ENCODE measurements at regions not wholly inside any gene's neighbourhood (a gene's known extent, or its start where the extent isn't known, plus 50 kb on each side); places are given as distances from the start of the nearest gene placed in this dataset.

DNA sequence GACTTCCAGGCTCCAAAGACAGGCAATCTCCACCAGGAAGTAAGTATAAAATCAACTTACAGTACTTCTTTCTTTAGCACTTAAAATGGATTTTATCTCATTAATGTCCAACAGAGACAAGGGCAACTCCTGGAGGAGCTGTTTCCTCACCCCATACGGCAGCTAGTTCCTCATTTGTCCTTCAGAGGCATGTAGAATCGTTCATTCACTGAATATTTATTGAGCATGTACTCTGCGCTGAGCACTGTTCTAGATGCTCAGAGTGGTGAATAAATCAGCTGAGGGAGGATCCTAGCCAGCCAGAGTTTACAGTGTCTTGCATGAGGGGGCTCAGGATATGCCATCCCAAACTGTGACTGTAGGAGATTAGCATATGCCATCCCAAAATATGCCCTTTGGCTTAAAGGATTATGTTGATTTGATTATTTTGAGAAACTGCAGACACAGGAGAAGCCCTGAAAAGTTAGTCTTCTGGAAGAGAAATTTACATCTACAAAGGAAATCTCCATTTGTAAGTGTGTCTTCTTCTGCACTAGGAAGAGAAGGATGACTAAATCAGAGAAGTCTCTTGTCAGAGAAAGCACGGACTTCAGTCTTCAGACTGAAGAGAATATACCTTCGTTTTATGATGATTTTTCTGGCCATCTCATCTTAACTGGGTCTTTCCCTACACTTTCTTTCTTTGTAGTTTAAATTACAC, 66.9 kb downstream of the BAMBI start:
- no peak for DNase-seq (ENCODE audit: low spot score in 2 of 2)
- intact Hi-C loops (cut with DNase I; ENCODE audit: low total_unique reads), result no loop called here
- H3K4me3 ChIP-seq (ENCODE audit: low read depth, poor library complexity, severe bottlenecking), result no peak overlapping the region
- TF ChIP-seq POLR2A (IDR thresholded peaks at IDR 0.05), result no peak
- TF ChIP-seq, protein P1, sequence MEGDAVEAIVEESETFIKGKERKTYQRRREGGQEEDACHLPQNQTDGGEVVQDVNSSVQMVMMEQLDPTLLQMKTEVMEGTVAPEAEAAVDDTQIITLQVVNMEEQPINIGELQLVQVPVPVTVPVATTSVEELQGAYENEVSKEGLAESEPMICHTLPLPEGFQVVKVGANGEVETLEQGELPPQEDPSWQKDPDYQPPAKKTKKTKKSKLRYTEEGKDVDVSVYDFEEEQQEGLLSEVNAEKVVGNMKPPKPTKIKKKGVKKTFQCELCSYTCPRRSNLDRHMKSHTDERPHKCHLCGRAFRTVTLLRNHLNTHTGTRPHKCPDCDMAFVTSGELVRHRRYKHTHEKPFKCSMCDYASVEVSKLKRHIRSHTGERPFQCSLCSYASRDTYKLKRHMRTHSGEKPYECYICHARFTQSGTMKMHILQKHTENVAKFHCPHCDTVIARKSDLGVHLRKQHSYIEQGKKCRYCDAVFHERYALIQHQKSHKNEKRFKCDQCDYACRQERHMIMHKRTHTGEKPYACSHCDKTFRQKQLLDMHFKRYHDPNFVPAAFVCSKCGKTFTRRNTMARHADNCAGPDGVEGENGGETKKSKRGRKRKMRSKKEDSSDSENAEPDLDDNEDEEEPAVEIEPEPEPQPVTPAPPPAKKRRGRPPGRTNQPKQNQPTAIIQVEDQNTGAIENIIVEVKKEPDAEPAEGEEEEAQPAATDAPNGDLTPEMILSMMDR (IDR thresholded peaks at IDR 0.05), result no peak
- WGBS, 2 donors, result 62 to 72% methylated on average over 5 of the region's 5 CpGs

GRCh38 chr10:28754930-28755718, 77.8 kb downstream of the BAMBI start:
- DNase-seq (ENCODE audit: low spot score in 2 of 2), result no peak
- TF ChIP-seq, protein P1 (IDR thresholded peaks at IDR 0.05), result no peak
- no peak for TF ChIP-seq POLR2A (IDR thresholded peaks at IDR 0.05)
- intact Hi-C loops (cut with DNase I; ENCODE audit: low total_unique reads), result no loop called here
- 71 to 78% methylated on average over 3 of the region's 3 CpGs for WGBS, 2 donors
- no peak overlapping the region for H3K4me3 ChIP-seq (ENCODE audit: low read depth, poor library complexity, severe bottlenecking)

DNA sequence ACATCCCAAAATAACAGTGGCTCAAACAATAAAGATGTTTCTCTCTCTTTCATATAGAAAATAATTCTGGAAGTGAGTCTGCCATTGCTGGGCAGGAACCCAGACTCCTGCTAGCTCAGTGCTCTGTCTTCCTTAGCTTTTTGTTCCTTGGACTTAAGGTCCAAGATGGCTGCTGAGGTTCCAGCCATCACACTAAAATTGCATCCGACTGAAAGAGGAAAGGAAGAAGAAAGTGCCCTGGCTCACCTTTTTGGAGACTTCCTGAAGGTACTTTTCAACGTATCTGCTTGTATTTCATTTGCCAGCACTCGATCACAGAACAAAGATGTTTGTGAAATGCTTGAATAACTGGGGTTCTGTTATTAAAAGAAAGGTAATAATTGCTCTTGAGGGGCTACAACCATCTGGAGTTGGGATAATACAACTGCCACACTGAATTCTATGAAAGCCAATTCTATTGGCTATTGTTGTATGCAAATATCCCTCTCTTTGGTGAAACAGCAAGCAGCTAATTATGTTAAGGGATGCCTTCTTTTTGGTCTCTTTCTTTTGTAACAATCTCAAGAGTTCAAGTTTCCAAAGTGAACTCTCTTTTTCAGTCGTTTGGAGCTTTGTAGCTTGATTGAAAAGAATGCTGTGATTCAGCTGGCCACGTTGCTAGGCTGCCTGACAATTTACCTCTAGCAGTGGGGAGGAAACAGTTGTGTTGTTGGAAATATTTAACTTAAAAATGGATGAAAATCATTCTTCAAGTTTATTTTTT, 83.9 kb downstream of the BAMBI start:
- intact Hi-C loops (cut with DNase I; ENCODE audit: low total_unique reads), result no loop called here
- WGBS, 2 donors, result 53 to 59% methylated on average over 5 of the region's 5 CpGs
- no peak overlapping the region for H3K4me3 ChIP-seq (ENCODE audit: low read depth, poor library complexity, severe bottlenecking)

DNA sequence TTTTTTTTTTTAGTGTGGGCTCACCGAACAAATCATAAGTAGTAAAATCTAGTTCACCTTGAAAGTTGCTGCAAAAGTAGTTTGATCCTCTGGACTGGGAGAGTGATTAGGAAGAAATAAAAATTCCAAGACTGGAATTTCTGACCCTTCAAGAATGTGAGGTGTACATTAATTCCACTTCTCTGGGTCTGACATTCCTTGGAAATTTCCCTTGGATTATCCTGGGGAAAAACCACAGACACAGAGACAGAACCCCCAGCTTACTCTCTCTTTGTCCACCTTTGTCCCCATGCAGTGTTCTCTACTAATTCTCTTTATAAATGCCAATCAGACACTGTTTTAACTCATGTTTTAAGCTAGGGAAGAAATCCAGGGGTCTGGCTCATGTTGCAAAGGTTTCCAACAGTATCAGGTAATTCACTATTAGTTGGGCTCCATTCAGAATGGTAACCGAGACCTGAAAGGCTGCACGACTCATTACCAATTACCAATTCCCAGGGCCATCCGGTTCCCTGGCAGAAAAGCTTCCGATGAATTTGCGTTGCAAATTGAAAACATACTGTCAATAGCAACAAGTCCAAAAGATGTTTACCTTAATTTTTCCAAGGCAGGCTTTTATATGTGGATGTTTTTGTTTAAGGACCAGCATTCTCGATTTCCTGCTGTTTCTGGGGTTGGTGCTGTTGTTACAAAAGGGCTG, 86.3 kb downstream of the BAMBI start:
- TF ChIP-seq, protein P1 (IDR thresholded peaks at IDR 0.05), result no peak
- TF ChIP-seq POLR2A (IDR thresholded peaks at IDR 0.05), result no peak
- intact Hi-C loops (cut with DNase I; ENCODE audit: low total_unique reads), result no loop called here
- no peak for DNase-seq (ENCODE audit: low spot score in 2 of 2)
- H3K4me3 ChIP-seq (ENCODE audit: low read depth, poor library complexity, severe bottlenecking), result no peak overlapping the region
- whole genome bisulfite sequencing, 2 donors, result 53 to 61% methylated on average over 7 of the region's 7 CpGs

More for the DNA sequence above, 83.9 kb downstream of the BAMBI start:
- TF ChIP-seq POLR2A (IDR thresholded peaks at IDR 0.05), result no peak
- TF ChIP-seq, protein P1 (IDR thresholded peaks at IDR 0.05), result no peak
- DNase-seq (ENCODE audit: low spot score in 2 of 2), result no peak

GRCh38 chr10:28765641-28766040, 88.3 kb downstream of the BAMBI start:
- WGBS, 2 donors, result 56 to 59% methylated on average over 6 of the region's 6 CpGs
- no peak for TF ChIP-seq POLR2A (IDR thresholded peaks at IDR 0.05)
- TF ChIP-seq, protein P1 (IDR thresholded peaks at IDR 0.05), result no peak
- intact Hi-C loops (cut with DNase I; ENCODE audit: low total_unique reads), result no loop called here
- no peak for DNase-seq (ENCODE audit: low spot score in 2 of 2)
- H3K4me3 ChIP-seq (ENCODE audit: low read depth, poor library complexity, severe bottlenecking), result no peak overlapping the region

All from lower leg skin (tissue), 4 donors.